Erythroblast (primary cell): ENCODE measurements at regions not wholly inside any gene's neighbourhood (a gene's known extent, or its start where the extent isn't known, plus 50 kb on each side); places are given as distances from the start of the nearest gene placed in this dataset.

Experiments used
- GATA1 ChIP-seq: IDR thresholded peaks from 2 replicates; pipeline ENCODE4 v1.6.1; 2011; ENCODE audit warnings: low read depth, mild to moderate bottlenecking, control low read depth, low read length, moderate library complexity
- POLR2A ChIP-seq: IDR thresholded peaks from 2 replicates; pipeline ENCODE4 v1.6.1; 2011; ENCODE audit warnings: mild to moderate bottlenecking, low read length

DNA sequence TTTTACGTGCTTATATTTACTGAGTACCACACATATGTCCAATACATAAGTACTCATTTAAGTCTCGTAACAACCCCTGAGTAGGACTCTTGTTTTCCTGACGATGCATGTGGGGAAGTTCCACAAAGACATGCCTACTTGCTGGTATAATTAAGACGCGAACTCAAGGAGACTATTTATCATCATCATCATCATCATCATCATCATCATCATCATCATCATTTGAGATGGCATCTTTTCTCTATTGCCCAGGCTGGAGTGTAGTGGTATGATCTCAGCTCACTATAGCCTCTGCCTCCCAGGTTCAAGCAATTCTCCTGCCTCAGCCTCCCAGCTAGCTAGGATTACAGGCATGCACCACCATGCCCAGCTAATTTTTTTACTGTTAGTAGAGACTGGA, 809.9 kb upstream of the EEF2KMT start:
- TF ChIP-seq POLR2A (no peak), GATA1 (no peak)
